GM12892 (cell line): ENCODE measurements at regions not wholly inside any gene's neighbourhood (a gene's known extent, or its start where the extent isn't known, plus 50 kb on each side); places are given as distances from the start of the nearest gene placed in this dataset.

Experiments
- POLR2A ChIP-seq: IDR thresholded peaks from 2 replicates; pipeline ENCODE4 v1.6.1; 2011; ENCODE audit warnings: low read depth, low read length, control low read depth
- POLR2AphosphoS5 ChIP-seq: IDR thresholded peaks from 2 replicates; pipeline ENCODE4 v1.6.1; 2011; ENCODE audit warnings: low read depth, low read length, control low read depth

GRCh38 chr13:47188802-47189201, 291.9 kb upstream of the HTR2A start:
- no peak for TF ChIP-seq POLR2AphosphoS5
- no peak for TF ChIP-seq POLR2A
